ENCODE measurements at regions not wholly inside any gene's neighbourhood (a gene's known extent, or its start where the extent isn't known, plus 50 kb on each side); places are given as distances from the start of the nearest gene placed in this dataset.
A peak's percentile ranks its signal among the peaks of the same experiment; 100 is the strongest.
"Not testable (repeated sequence)": the region's sequence is repeated elsewhere in the genome, so short reads cannot be mapped to it uniquely, and the experiment has no call there.

- not testable (repeated sequence) for DNase-seq (ENCODE audit: low read depth)
Measured at GRCh38 chr2:89537862-89538261, 846.4 kb downstream of the RPIA start.

- DNase-seq (ENCODE audit: low read depth) = not testable (repeated sequence)
Measured at GRCh38 chr2:89544110-89544509, 852.6 kb downstream of the RPIA start.

GRCh38 chr2:89579154-89579553, 887.7 kb downstream of the RPIA start:
- DNase-seq (ENCODE audit: low read depth) = not testable (repeated sequence)

- DNase-seq (ENCODE audit: low read depth) = peak; percentile 47
Measured at GRCh38 chr2:89582816-89583215, 891.3 kb downstream of the RPIA start.

- DNase-seq (ENCODE audit: low read depth) = peak; percentile 1
Measured at GRCh38 chr2:89584046-89584445, 892.6 kb downstream of the RPIA start.

- not testable (repeated sequence) for DNase-seq (ENCODE audit: low read depth)
Measured at GRCh38 chr2:89584868-89585557, 893.5 kb downstream of the RPIA start.

- DNase-seq (ENCODE audit: low read depth) = peak; percentile 39
Measured at GRCh38 chr2:89585558-89585920, 894.1 kb downstream of the RPIA start.

- DNase-seq (ENCODE audit: low read depth) = not testable (repeated sequence)
Measured at GRCh38 chr2:89599843-89600242, 908.4 kb downstream of the RPIA start.

- DNase-seq (ENCODE audit: low read depth) = not testable (repeated sequence)
Measured at GRCh38 chr2:89606514-89606913, 915.0 kb downstream of the RPIA start.

GRCh38 chr2:89610207-89610926, 918.9 kb downstream of the RPIA start:
- DNase-seq (ENCODE audit: low read depth) = not testable (repeated sequence)

- DNase-seq (ENCODE audit: low read depth) = not testable (repeated sequence)
Measured at GRCh38 chr2:89610927-89611515, 919.5 kb downstream of the RPIA start.

GRCh38 chr2:89611710-89612109, 920.2 kb downstream of the RPIA start:
- DNase-seq (ENCODE audit: low read depth) = not testable (repeated sequence)

GRCh38 chr2:89649268-89649667, 957.8 kb downstream of the RPIA start:
- DNase-seq (ENCODE audit: low read depth) = not testable (repeated sequence)

- not testable (repeated sequence) for DNase-seq (ENCODE audit: low read depth)
Measured at GRCh38 chr2:89679254-89679653, 987.8 kb downstream of the RPIA start.
